T47D (cell line): ENCODE measurements at regions not wholly inside any gene's neighbourhood (a gene's known extent, or its start where the extent isn't known, plus 50 kb on each side); places are given as distances from the start of the nearest gene placed in this dataset.

ENCODE experiments used
- DNase-seq, 2 experiments: peaks; one replicate each; pipeline versions ENCODE4 v3.0.0 to v3.0.0-alpha.2; 2011 to 2012; ENCODE audit warnings: low read depth in 1 of 2, low spot score in 1 of 2
- JUND ChIP-seq: IDR thresholded peaks from 2 replicates; pipeline ENCODE4 v1.6.1; 2012; ENCODE audit warnings: low read depth
- in situ Hi-C: cut with HindIII; loops from 2 replicates; pipeline ENCODE4 v1.10.0; 2016; ENCODE audit warnings: low sequenced_read_pairs, low pct_unique_long_range_greater_than_20kb

GRCh38 chr13:80105350-80105749, 235.6 kb downstream of the SPRY2 start:
- no peak for DNase-seq
- in situ Hi-C loops: no loop called here
- TF ChIP-seq JUND: no peak

GRCh38 chr13:80101040-80101439, 239.9 kb downstream of the SPRY2 start:
- in situ Hi-C loops: no loop called here
- no peak for TF ChIP-seq JUND
- DNase-seq: no peak

- no peak for DNase-seq
- no peak for TF ChIP-seq JUND
- in situ Hi-C loops: no loop called here
Measured at GRCh38 chr13:80100636-80101035, 240.3 kb downstream of the SPRY2 start.

GRCh38 chr13:80097561-80097960, 243.4 kb downstream of the SPRY2 start:
- in situ Hi-C loops: no loop called here
- no peak for TF ChIP-seq JUND
- no peak for DNase-seq

- TF ChIP-seq JUND: no peak
- no peak for DNase-seq
- in situ Hi-C loops: no loop called here
Measured at GRCh38 chr13:80096383-80096782, 244.5 kb downstream of the SPRY2 start.

- in situ Hi-C loops: no loop called here
- no peak for TF ChIP-seq JUND
- DNase-seq: no peak
Measured at GRCh38 chr13:80094526-80094925, 246.4 kb downstream of the SPRY2 start.

GRCh38 chr13:80093888-80094287, 247.0 kb downstream of the SPRY2 start:
- in situ Hi-C loops: no loop called here
- DNase-seq: no peak
- TF ChIP-seq JUND: no peak

GRCh38 chr13:80086304-80086721, 254.6 kb downstream of the SPRY2 start:
- no peak for TF ChIP-seq JUND
- in situ Hi-C loops: no loop called here
- DNase-seq: peak in 1 of 2 experiments; percentile 12

- DNase-seq: no peak
- no peak for TF ChIP-seq JUND
- in situ Hi-C loops: no loop called here
Measured at GRCh38 chr13:80083853-80084676, 256.9 kb downstream of the SPRY2 start.

GRCh38 chr13:80083081-80083852, 257.7 kb downstream of the SPRY2 start:
- no peak for TF ChIP-seq JUND
- DNase-seq: no peak
- in situ Hi-C loops: no loop called here

- no peak for TF ChIP-seq JUND
Measured at GRCh38 chr13:80082396-80083080, 258.4 kb downstream of the SPRY2 start.

GRCh38 chr13:80074811-80075210, 266.1 kb downstream of the SPRY2 start:
- TF ChIP-seq JUND: no peak
- in situ Hi-C loops: no loop called here
- no peak for DNase-seq

More at GRCh38 chr13:80082396-80083080, 258.4 kb downstream of the SPRY2 start:
- DNase-seq: no peak
- in situ Hi-C loops: no loop called here
